ENCODE measurements at regions not wholly inside any gene's neighbourhood (a gene's known extent, or its start where the extent isn't known, plus 50 kb on each side); places are given as distances from the start of the nearest gene placed in this dataset.
"Not testable (repeated sequence)": the region's sequence is repeated elsewhere in the genome, so short reads cannot be mapped to it uniquely, and the experiment has no call there.

- no peak for DNase-seq (ENCODE audit: low read depth in 2 of 2, low spot score in 1 of 2)
Measured at GRCh38 chr5:37921452-37921851, 81.6 kb upstream of the GDNF start.

GRCh38 chr5:37918424-37918823 lies 78.6 kb upstream of the GDNF start:
- no peak for DNase-seq (ENCODE audit: low read depth in 2 of 2, low spot score in 1 of 2)

- DNase-seq (ENCODE audit: low read depth in 2 of 2, low spot score in 1 of 2): no peak
Measured at GRCh38 chr5:37916525-37916924, 76.7 kb upstream of the GDNF start.

DNA sequence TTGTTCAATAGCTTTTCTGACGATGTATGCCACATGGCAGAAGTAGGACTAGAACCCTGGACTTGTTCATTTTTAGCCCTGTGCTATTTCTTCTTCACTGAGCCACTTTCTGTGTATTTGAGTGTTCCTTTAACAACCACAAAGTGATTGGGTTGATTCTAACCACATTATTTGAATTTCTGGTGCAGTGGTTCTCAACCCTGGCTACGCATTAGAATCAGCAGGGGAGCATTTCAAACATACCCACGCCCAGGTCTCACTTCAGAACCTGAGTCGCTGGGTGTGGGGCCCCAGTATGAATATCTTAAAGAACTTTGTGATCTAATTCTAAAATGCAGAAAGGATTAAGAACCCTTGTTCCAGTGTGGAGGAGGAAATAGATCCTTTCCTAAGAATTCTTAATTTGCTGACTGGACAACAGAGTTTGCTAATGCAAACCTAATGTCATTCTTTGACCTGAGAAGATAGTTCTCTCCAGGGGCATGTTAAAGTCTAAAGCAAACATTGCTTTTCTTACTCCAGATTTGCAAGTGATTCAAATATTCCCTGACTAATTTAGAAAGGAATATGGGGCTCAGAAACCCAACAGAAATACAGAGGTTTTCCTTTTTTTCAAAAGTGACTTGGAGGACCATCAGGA lies 75.4 kb upstream of the GDNF start:
- DNase-seq (ENCODE audit: low read depth in 2 of 2, low spot score in 1 of 2): no peak

- DNase-seq (ENCODE audit: low read depth in 2 of 2, low spot score in 1 of 2): not testable (repeated sequence)
Measured at GRCh38 chr5:37909610-37910266, 69.9 kb upstream of the GDNF start.

GRCh38 chr5:37906416-37906815 lies 66.6 kb upstream of the GDNF start:
- no peak for DNase-seq (ENCODE audit: low read depth in 2 of 2, low spot score in 1 of 2)

DNA sequence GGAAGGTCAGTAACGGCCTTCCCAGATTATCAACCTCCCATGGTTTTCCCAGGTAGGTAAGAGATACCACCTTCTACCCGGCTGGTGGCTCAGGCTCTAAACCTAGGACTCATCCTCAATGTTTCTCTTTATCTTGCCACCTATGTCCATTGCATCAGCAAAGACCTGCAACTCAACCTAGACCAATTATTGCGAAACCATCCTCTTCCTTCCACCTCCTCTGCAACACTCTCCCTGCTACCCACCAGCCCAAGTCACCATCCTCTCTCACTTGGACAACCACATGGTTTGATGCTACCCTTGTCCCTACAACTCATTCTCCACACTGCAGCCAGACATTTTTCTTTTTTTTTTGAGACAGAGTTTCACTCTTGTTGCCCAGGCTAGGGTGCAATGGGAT lies 65.4 kb upstream of the GDNF start:
- no peak for DNase-seq (ENCODE audit: low read depth in 2 of 2, low spot score in 1 of 2)

- no peak for DNase-seq (ENCODE audit: low read depth in 2 of 2, low spot score in 1 of 2)
Measured at GRCh38 chr5:37902323-37902722, 62.5 kb upstream of the GDNF start.

- no peak for DNase-seq (ENCODE audit: low read depth in 2 of 2, low spot score in 1 of 2)
Measured at GRCh38 chr5:37900692-37901091, 60.9 kb upstream of the GDNF start.

- no peak for DNase-seq (ENCODE audit: low read depth in 2 of 2, low spot score in 1 of 2)
Measured at GRCh38 chr5:37899037-37899436, 59.2 kb upstream of the GDNF start.

- DNase-seq (ENCODE audit: low read depth in 2 of 2, low spot score in 1 of 2): no peak
Measured at GRCh38 chr5:37896159-37896558, 56.3 kb upstream of the GDNF start.

- DNase-seq (ENCODE audit: low read depth in 2 of 2, low spot score in 1 of 2): no peak
Measured at GRCh38 chr5:37893434-37894134, 53.7 kb upstream of the GDNF start.

GRCh38 chr5:37892586-37892985 lies 52.7 kb upstream of the GDNF start:
- no peak for DNase-seq (ENCODE audit: low read depth in 2 of 2, low spot score in 1 of 2)

DNA sequence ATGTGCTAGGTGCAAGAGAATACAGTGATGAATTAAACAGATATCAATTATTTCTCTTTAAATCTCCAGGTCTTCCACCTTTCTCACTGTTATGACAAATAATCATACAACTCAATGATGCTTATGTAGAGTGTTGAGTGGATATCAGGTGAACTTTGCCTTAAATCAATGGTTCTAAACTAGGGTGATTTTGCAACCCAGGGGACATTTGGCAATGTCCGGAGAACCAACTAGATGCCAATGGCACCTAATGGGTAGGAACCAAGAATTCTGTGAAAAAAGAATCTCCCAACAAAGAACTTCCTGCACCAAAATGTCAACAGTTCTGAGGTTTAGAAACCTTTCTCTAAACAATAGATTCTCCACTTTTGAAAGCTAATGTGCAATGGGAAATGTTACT lies 52.0 kb upstream of the GDNF start:
- no peak for DNase-seq (ENCODE audit: low read depth in 2 of 2, low spot score in 1 of 2)

DNA sequence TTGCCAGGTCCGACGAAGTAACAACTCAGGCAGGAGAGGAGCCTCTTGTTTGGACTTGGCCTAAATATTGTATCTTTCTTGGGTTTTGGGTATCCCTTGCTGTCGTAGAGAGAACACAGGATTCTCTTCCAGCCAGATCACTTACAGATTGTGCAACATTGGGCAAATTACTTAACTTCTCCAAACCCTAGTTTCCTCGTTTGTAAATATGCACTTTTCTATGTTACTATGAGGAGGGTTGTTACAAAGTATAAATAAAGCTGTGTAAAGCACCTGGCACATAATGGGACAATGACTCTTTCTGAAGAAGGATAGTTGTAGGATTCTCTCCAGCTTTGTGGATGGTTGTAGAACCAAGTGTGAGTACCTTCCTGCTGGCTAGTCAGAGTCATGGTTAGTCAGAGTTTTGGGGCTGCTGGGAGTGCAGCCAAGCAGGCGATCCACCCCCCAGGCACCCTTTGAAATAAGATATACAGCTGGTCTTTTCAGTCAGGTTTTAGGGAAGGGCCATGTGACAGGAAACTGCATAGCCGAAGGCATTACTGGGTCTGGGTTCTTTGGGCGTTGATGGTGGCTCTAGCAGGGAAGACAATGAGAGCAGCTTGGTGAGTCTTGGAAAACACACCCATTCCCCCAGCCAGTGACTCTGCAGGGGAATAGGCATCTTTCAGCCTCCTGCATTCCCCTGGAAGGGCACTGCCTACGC lies 49.9 kb upstream of the GDNF start:
- DNase-seq (ENCODE audit: low read depth in 2 of 2, low spot score in 1 of 2): no peak

Data from stimulated activated CD8-positive, alpha-beta memory T cell treated with anti-CD3 and anti-CD28 coated beads, Interleukin-4, amount 100 ng/mL, for 4 hours (primary cell).